Hepatocyte (in vitro differentiated cells): ENCODE measurements at regions not wholly inside any gene's neighbourhood (a gene's known extent, or its start where the extent isn't known, plus 50 kb on each side); places are given as distances from the start of the nearest gene placed in this dataset.
"Not testable (repeated sequence)": the region's sequence is repeated elsewhere in the genome, so short reads cannot be mapped to it uniquely, and the experiment has no call there.

Experiments
- EZH2 ChIP-seq: fragments of 200-600 bp; sonication (generic); IDR thresholded peaks from 2 replicates; pipeline ENCODE4 v1.6.1; 2016; ENCODE audit warnings: antibody characterized with exemption, mild to moderate bottlenecking, borderline replicate concordance
- EZH2phosphoT487 ChIP-seq: fragments of 200-600 bp; sonication (generic); IDR thresholded peaks from one replicate; pipeline ENCODE4 v1.6.1; 2018; ENCODE audit warnings: antibody characterized with exemption, mild to moderate bottlenecking, low read depth, moderate library complexity; ENCODE audit not compliant: unreplicated experiment, severe bottlenecking

DNA sequence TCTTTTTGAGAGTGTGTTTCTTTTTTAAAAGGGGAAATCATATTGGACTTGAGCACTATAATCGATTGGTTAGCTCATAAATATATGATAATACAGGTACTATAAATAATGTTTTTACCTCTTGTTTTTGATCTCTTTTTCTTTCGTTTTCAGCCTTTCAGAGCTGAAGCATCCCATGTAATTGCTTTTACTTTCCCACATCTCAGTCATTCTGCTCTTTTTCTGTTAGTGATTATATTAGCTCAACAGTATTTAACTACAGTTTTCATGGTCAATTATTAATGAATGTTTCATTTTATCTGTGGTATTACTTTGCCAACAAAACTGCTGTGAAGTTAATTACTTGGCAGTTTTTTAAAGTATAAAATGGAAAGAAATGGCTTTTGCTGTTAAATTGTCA, 811.1 kb downstream of the PRIM2 start:
- TF ChIP-seq EZH2, EZH2phosphoT487: not testable (repeated sequence)
